Prostate gland (tissue), 2 donors: ENCODE measurements at regions not wholly inside any gene's neighbourhood (a gene's known extent, or its start where the extent isn't known, plus 50 kb on each side); places are given as distances from the start of the nearest gene placed in this dataset.
"Not testable (repeated sequence)": the region's sequence is repeated elsewhere in the genome, so short reads cannot be mapped to it uniquely, and the experiment has no call there.

Source experiments
- CTCF ChIP-seq, 4 experiments: fragments of 200-600 bp in 2 of 4; fragments of 450-650 bp in 2 of 4; sonication (generic) in 2 of 4; IDR thresholded peaks; 1 replicate in 3 of 4; 2 replicates in 1 of 4; pipeline ENCODE4 v1.5.1; 2016 to 2019; ENCODE audit warnings: antibody characterized with exemption in 4 of 4, mild to moderate bottlenecking in 2 of 4, moderate library complexity in 2 of 4
- POLR2AphosphoS5 ChIP-seq: sonication (generic); formaldehyde crosslinking; IDR thresholded peaks from one replicate; pipeline ENCODE4 v1.6.1; 2017; ENCODE audit warnings: antibody characterized with exemption

GRCh38 chr3:191927183-191927817, 466.3 kb downstream of the PYDC2 start:
- TF ChIP-seq CTCF (IDR thresholded peaks at IDR 0.05); POLR2AphosphoS5: not testable (repeated sequence)
